Lower leg skin (tissue), 4 donors: ENCODE measurements at regions not wholly inside any gene's neighbourhood (a gene's known extent, or its start where the extent isn't known, plus 50 kb on each side); places are given as distances from the start of the nearest gene placed in this dataset.
"Not testable (repeated sequence)": the region's sequence is repeated elsewhere in the genome, so short reads cannot be mapped to it uniquely, and the experiment has no call there.

Source experiments
- DNase-seq, 2 donors: peaks; one replicate each; pipeline ENCODE4 v3.0.0-alpha.2; 2019; ENCODE audit warnings: low spot score in 2 of 2
- H3K4me3 ChIP-seq: fragments of 200-600 bp; sonication (generic); 2 replicates; pipeline ENCODE4 v1.5.1; 2017; ENCODE audit warnings: mild to moderate bottlenecking, low read depth; ENCODE audit not compliant: poor library complexity, severe bottlenecking
- POLR2A ChIP-seq, 2 donors: fragments of 450-650 bp; IDR thresholded peaks; one replicate each; pipeline ENCODE4 v1.6.1; 2016 to 2017; ENCODE audit warnings: antibody characterized with exemption in 2 of 2, mild to moderate bottlenecking in 1 of 2, moderate library complexity in 1 of 2
- WGBS, 2 donors: methylation state at CpG; one replicate each; pipeline ENCODE4 v1.1.5; 2018; 5-methylcytosine and 5-hydroxymethylcytosine counted together
- intact Hi-C: fragments of 100-400 bp; cut with DNase I; formaldehyde crosslinking; loops from one replicate; pipeline ENCODE4 v1.15.0; 2023; ENCODE audit warnings: low total_unique reads
- TF ChIP-seq, protein P1 (sequence below), 3 donors: fragments of 450-650 bp; IDR thresholded peaks; one replicate each; pipeline ENCODE4 v1.5.1; 2016; ENCODE audit warnings: antibody characterized with exemption in 3 of 3, mild to moderate bottlenecking in 3 of 3, moderate library complexity in 2 of 3

DNA sequence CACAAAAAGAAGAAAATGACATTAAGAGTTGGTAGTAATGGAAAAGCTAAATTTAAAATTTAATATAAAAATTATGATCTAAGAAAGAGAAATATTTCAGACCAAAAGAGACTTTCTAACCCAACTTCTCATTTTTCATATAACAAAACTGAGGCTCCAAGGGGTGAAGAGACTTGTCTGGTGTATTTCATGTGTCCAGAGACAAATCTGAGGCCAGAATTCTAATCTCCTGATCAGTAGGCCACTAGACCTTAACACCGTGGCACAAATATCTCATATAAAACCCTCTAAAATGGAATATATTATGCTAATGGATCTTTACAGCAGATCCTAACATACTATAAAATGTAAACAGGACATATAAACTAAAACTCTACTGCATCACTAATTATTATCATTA is 275.7 kb upstream of the SLC16A7 start:
- intact Hi-C loops: no loop called here
- 85 to 96% methylated on average over 1 of the region's 1 CpG for WGBS, 2 donors
- H3K4me3 ChIP-seq: no peak overlapping the region
- no peak for TF ChIP-seq POLR2A (IDR thresholded peaks at IDR 0.05)
- TF ChIP-seq, protein P1, sequence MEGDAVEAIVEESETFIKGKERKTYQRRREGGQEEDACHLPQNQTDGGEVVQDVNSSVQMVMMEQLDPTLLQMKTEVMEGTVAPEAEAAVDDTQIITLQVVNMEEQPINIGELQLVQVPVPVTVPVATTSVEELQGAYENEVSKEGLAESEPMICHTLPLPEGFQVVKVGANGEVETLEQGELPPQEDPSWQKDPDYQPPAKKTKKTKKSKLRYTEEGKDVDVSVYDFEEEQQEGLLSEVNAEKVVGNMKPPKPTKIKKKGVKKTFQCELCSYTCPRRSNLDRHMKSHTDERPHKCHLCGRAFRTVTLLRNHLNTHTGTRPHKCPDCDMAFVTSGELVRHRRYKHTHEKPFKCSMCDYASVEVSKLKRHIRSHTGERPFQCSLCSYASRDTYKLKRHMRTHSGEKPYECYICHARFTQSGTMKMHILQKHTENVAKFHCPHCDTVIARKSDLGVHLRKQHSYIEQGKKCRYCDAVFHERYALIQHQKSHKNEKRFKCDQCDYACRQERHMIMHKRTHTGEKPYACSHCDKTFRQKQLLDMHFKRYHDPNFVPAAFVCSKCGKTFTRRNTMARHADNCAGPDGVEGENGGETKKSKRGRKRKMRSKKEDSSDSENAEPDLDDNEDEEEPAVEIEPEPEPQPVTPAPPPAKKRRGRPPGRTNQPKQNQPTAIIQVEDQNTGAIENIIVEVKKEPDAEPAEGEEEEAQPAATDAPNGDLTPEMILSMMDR (IDR thresholded peaks at IDR 0.05): no peak
- DNase-seq: no peak

DNA sequence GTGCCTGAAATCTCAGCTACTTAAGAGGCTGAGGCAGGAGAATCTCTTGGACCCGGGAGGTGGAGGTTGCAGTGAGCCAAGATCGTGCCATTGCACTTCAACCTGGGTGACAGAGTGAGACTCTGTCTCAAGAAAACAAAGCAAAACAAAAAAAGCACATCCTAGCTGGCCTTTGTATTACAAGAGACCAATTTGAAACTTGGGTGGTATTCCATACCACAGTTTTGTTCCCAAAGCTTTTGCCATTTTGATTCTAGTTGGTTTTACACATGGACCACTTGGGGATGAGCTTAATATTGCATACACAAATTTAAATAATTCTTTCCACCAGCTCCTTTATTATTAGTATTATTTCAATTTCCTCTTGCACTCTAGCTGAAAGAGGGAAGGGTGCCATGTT is 276.9 kb upstream of the SLC16A7 start:
- TF ChIP-seq, protein P1 (IDR thresholded peaks at IDR 0.05): no peak
- no peak for TF ChIP-seq POLR2A (IDR thresholded peaks at IDR 0.05)

DNA sequence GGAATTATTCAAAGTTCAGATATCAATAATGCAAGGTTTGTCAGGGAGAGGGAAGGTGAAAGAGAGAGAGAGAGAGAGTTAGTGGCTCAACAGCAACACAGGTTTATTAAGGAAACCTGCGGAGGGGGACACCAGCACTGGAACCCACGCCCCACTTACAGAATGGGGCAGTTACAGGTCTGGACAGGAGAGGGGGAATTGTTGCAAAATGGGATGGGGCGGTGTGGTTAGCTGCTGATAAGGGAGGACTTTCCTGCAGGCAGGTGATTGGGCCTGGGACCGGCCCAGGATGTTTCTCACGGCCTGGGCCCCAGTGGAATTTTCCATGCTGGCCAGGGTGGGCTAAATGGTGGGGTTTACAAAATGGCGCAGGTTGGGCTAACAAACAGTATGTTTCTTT is 278.2 kb upstream of the SLC16A7 start:
- TF ChIP-seq POLR2A (IDR thresholded peaks at IDR 0.05): no peak
- TF ChIP-seq, protein P1 (IDR thresholded peaks at IDR 0.05): no peak
- intact Hi-C loops: no loop called here
- WGBS, 2 donors: 92 to 94% methylated on average over 6 of the region's 6 CpGs

More for the DNA sequence above, 276.9 kb upstream of the SLC16A7 start:
- DNase-seq: no peak
- intact Hi-C loops: no loop called here
- no peak overlapping the region for H3K4me3 ChIP-seq
- WGBS, 2 donors: 97 to 98% methylated on average over 2 of the region's 2 CpGs

DNA sequence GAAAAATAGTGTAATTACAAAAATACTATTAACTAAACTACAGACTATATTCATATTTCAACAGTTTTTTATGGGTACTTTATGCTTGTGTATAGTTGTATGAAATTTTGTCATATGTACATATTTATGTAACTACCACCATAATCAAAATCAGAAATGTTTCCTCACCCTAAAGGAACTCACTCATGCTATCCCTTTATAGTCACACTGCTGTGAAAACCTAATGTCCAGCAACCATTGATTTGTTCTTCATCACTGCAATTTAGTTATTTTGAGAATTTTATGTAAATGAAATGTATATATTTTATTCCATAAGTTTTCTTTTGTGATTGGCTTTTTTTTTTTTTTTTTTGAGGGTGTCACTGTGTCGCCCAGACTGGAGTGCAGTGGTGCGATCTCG is 278.9 kb upstream of the SLC16A7 start:
- WGBS, 2 donors: 87 to 94% methylated on average over 3 of the region's 3 CpGs
- no peak for DNase-seq
- H3K4me3 ChIP-seq: no peak overlapping the region
- no peak for TF ChIP-seq POLR2A (IDR thresholded peaks at IDR 0.05)
- TF ChIP-seq, protein P1 (IDR thresholded peaks at IDR 0.05): no peak
- intact Hi-C loops: no loop called here

More for the DNA sequence above, 278.2 kb upstream of the SLC16A7 start:
- H3K4me3 ChIP-seq: no peak overlapping the region
- no peak for DNase-seq

DNA sequence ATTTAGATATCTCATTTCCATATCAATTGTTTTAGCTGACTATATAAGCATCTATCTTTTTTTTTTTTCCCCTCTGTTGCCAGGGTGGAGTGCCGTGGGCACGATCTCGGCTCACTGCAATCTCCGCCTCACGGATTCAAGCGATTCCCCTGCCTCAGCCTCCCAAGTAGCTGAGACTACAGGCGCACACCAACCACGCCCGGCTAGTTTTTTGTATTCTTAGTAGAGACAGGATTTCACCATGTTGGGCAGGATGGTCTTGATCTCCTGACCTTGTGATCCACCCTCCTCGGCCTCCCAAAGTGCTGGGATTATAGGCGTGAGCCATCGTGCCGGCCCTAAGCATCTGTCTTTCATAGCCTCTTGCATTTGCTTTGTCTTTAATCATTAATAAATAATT is 279.5 kb upstream of the SLC16A7 start:
- WGBS, 2 donors: 89 to 93% methylated on average over 13 of the region's 13 CpGs
- intact Hi-C loops, DNase-seq, H3K4me3 ChIP-seq: not testable (repeated sequence)

DNA sequence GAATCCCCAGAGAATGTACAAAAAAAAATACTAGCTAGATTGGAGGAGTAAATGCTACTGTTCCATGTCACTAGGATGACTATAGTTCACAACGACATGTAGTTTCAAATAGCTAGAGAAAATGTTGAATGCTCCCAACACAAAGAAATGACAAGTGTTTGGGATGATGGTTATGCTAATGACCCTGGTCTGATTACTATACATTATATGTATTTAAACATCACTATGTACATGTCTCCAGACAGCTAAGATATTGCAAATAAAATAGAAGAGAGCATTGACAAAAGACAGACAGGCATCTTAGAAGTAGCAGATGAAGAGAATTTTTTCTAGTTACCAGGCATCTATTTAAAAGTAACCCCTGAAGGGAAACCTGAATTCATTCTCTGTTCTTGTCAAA is 281.6 kb upstream of the SLC16A7 start:
- TF ChIP-seq, protein P1 (IDR thresholded peaks at IDR 0.05): no peak
- TF ChIP-seq POLR2A (IDR thresholded peaks at IDR 0.05): no peak
- WGBS, 2 donors: 87 to 89% methylated on average over 1 of the region's 1 CpG
- H3K4me3 ChIP-seq: no peak overlapping the region
- DNase-seq: no peak
- intact Hi-C loops: no loop called here
